Peyer's patch (tissue), 4 donors: ENCODE measurements at regions not wholly inside any gene's neighbourhood (a gene's known extent, or its start where the extent isn't known, plus 50 kb on each side); places are given as distances from the start of the nearest gene placed in this dataset.
A peak's percentile ranks its signal among the peaks of the same experiment; 100 is the strongest.

Experiments used
- DNase-seq, 3 donors: peaks; one replicate each; pipeline ENCODE4 v3.0.0-alpha.2; 2017 to 2019
- H3K27ac ChIP-seq, 4 donors: fragments of 200-600 bp; sonication (generic); one replicate each; pipeline ENCODE4 v1.5.1; 2016 to 2019
- H3K27me3 ChIP-seq, 2 donors: fragments of 200-600 bp; sonication (generic); one replicate each; pipeline ENCODE4 v1.5.1; 2019
- H3K36me3 ChIP-seq, 3 donors: fragments of 200-600 bp; sonication (generic); one replicate each; pipeline ENCODE4 v1.5.1; 2016 to 2019
- H3K4me1 ChIP-seq, 4 donors: fragments of 200-600 bp; sonication (generic); one replicate each; pipeline ENCODE4 v1.5.1; 2016 to 2019
- H3K4me3 ChIP-seq, 4 donors: fragments of 200-600 bp; sonication (generic); 1 replicate in 3 of 4; 2 replicates in 1 of 4; pipeline ENCODE4 v1.5.1; 2016 to 2019; ENCODE audit warnings: mild to moderate bottlenecking in 1 of 4
- H3K9me3 ChIP-seq, 4 donors: fragments of 200-600 bp; sonication (generic); one replicate each; pipeline ENCODE4 v1.5.1; 2016 to 2019; ENCODE audit warnings: mild to moderate bottlenecking in 1 of 4
- POLR2A ChIP-seq, 2 donors: fragments of 450-650 bp; IDR thresholded peaks; one replicate each; pipeline ENCODE4 v1.5.1; 2017; ENCODE audit warnings: antibody characterized with exemption in 2 of 2, mild to moderate bottlenecking in 2 of 2, moderate library complexity in 2 of 2
- TF ChIP-seq, protein P1 (sequence below), 6 experiments: fragments of 450-650 bp in 4 of 6; fragments of 200-600 bp in 2 of 6; sonication (generic) in 1 of 6; IDR thresholded peaks; one replicate each; pipeline ENCODE4 v1.5.1; 2017 to 2019; ENCODE audit warnings: antibody characterized with exemption in 6 of 6, mild to moderate bottlenecking in 3 of 6, moderate library complexity in 1 of 6

- Histone ChIP-seq H3K9me3 (no peaks in the 10 kb centered on the region), H3K27me3 (no peaks in the 10 kb centered on the region), H3K27ac (no peak overlapping the region), H3K4me1 (no peaks in the 10 kb centered on the region), H3K36me3 (no peaks in the 10 kb centered on the region), H3K4me3 (no peak overlapping the region)
- DNase-seq = no peak
- no peak for TF ChIP-seq POLR2A (IDR thresholded peaks at IDR 0.05)
- TF ChIP-seq, protein P1, sequence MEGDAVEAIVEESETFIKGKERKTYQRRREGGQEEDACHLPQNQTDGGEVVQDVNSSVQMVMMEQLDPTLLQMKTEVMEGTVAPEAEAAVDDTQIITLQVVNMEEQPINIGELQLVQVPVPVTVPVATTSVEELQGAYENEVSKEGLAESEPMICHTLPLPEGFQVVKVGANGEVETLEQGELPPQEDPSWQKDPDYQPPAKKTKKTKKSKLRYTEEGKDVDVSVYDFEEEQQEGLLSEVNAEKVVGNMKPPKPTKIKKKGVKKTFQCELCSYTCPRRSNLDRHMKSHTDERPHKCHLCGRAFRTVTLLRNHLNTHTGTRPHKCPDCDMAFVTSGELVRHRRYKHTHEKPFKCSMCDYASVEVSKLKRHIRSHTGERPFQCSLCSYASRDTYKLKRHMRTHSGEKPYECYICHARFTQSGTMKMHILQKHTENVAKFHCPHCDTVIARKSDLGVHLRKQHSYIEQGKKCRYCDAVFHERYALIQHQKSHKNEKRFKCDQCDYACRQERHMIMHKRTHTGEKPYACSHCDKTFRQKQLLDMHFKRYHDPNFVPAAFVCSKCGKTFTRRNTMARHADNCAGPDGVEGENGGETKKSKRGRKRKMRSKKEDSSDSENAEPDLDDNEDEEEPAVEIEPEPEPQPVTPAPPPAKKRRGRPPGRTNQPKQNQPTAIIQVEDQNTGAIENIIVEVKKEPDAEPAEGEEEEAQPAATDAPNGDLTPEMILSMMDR (IDR thresholded peaks at IDR 0.05) = no peak
Observed at GRCh38 chr1:98437540-98437939, 224.0 kb upstream of the SNX7 start.

DNA sequence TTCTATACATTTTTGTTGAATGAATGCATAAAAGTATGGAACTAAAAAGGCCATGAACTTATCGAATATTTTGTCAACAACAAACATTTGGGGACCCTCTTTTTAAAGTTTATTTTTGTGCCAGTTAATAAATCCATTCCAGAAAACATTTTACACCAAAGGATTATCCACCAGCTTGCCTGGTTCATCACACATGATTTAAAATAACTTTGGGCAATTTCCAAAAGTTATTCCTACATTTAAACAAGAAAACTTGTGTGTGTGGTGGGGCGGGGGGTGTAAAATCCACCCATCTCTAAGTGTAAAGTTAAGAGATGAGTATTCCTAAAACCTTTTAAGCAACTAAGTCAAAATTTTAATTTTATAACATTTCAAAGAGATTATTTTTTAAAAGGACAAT is 224.5 kb upstream of the SNX7 start:
- no peaks in the 10 kb centered on the region for H3K9me3 ChIP-seq
- no peaks in the 10 kb centered on the region for H3K36me3 ChIP-seq
- H3K27me3 ChIP-seq = no peaks in the 10 kb centered on the region
- no peak for TF ChIP-seq POLR2A (IDR thresholded peaks at IDR 0.05)
- TF ChIP-seq, protein P1 (IDR thresholded peaks at IDR 0.05) = no peak
- no peak overlapping the region for H3K4me3 ChIP-seq
- DNase-seq = no peak
- no peaks in the 10 kb centered on the region for H3K4me1 ChIP-seq
- H3K27ac ChIP-seq = no peak overlapping the region

GRCh38 chr1:98429965-98430443 is 231.5 kb upstream of the SNX7 start:
- Histone ChIP-seq H3K4me1 (no peaks in the 10 kb centered on the region), H3K36me3 (no peaks in the 10 kb centered on the region), H3K27me3 (no peaks in the 10 kb centered on the region), H3K4me3 (no peak overlapping the region), H3K27ac (no peak overlapping the region), H3K9me3 (no peaks in the 10 kb centered on the region)
- TF ChIP-seq, protein P1 (IDR thresholded peaks at IDR 0.05) = no peak
- DNase-seq = peak in 1 of 3 donors; percentile 44

DNA sequence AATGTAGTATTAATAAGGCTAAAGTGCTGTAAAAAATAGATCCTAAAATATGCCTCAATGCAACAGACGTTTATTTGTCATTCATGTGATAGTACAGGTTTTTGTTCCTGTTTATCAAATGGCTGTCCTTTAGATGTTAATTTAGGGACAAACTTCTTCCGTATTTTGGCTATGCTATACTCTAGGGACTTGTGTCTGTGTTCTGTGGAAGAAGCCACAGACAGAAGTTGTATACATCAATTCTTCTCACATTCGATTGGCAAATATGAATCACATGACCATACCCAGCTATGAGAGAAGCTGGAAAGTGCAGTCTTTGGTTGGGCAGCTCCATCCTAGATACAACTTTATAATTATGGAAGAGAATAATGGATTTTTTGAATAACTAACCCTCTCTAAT is 232.7 kb upstream of the SNX7 start:
- no peaks in the 10 kb centered on the region for H3K27me3 ChIP-seq
- no peak overlapping the region for H3K4me3 ChIP-seq
- H3K4me1 ChIP-seq = no peaks in the 10 kb centered on the region
- H3K27ac ChIP-seq = no peak overlapping the region
- H3K36me3 ChIP-seq = no peaks in the 10 kb centered on the region
- TF ChIP-seq, protein P1 (IDR thresholded peaks at IDR 0.05) = no peak
- DNase-seq = no peak
- no peaks in the 10 kb centered on the region for H3K9me3 ChIP-seq

DNA sequence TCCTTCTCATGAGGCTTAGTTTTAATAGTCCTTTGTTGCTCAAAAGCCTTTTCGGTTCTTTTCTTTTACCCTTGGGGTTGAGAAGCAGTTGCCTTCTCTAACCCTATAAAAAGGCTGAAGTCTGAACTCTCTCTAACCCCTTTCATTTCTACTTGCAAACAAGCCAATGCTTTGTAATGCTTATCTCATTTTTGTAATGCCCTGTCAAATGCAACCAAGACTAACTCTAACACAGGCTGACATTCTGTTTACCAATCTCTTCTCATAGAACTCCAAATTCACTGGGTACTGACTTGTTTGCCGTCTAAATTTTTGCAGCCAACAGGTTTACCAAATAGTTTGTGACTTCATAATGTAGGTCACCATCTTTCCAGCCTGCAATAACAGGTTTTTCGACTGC is 233.9 kb upstream of the SNX7 start:
- Histone ChIP-seq H3K4me1 (no peaks in the 10 kb centered on the region), H3K36me3 (no peaks in the 10 kb centered on the region)
- no peak for DNase-seq

More for the DNA sequence above, 233.9 kb upstream of the SNX7 start:
- no peaks in the 10 kb centered on the region for H3K27me3 ChIP-seq
- TF ChIP-seq, protein P1 (IDR thresholded peaks at IDR 0.05) = no peak
- TF ChIP-seq POLR2A (IDR thresholded peaks at IDR 0.05) = no peak
- H3K9me3 ChIP-seq = no peaks in the 10 kb centered on the region
- H3K4me3 ChIP-seq = no peak overlapping the region
- no peak overlapping the region for H3K27ac ChIP-seq
